ENCODE measurements at regions not wholly inside any gene's neighbourhood (a gene's known extent, or its start where the extent isn't known, plus 50 kb on each side); places are given as distances from the start of the nearest gene placed in this dataset.

DNA sequence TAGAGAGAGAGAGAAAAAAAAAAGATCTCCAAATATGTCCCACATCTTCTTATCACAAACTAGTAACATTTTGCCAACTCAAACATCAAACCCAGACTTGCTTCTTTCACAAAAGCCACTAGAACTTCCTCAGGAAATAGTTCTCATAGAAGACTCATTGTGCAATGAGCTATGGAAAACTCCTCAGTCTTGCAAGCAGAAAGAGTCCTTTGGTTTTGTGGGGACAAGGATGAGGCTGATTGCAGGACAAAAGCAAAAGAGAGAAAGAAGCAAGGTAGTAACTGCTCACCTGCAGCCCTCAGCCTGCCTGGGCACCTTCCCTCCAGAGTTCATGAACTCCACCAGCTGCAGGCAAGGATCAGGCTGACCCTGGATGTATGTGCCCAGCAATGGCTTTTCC is 399.0 kb downstream of the IRX1 start:
- no peak overlapping the region for H3K27ac ChIP-seq
- H3K9me3 ChIP-seq (replicated peaks), result peaks cover 43% of the 10 kb centered on the region
- no peaks in the 10 kb centered on the region for H3K27me3 ChIP-seq (replicated peaks)
- H3K4me1 ChIP-seq (replicated peaks), result no peaks in the 10 kb centered on the region
- H3K4me3 ChIP-seq, result no peak overlapping the region
- H3K36me3 ChIP-seq, result no peaks in the 10 kb centered on the region
- no peak for DNase-seq (ENCODE audit: low read depth in 1 of 2, low spot score in 2 of 2)

DNA sequence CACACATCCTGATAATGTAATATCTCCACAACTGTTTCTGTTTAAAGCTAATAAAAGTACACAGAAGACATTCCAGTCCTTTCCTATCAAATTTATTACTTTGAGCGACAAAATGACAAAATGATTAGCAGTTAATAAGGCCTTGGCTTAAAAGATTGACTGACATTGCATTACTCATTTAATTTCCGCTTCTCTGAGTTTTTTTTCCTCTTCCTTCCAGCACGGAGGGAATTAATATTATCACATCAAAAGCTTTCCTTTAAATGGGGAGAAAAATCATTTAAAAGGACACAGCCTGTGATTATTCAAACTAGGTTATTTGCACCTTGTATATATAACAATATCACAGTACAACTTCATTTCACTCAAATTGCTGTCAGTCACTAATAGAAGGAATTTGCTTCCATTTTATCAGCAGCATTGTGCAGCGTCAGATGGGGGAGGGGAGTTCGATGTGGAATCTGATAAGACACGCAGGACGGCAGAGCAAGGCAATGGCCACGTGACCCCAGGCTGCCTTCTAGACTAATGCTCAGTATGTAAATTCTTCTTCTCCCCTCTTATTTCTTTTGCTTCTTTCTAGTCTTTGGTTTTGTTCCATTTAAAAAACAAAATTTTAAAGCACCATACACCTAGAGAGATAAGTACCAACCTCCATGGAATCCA is 400.5 kb downstream of the IRX1 start:
- no peak for DNase-seq (ENCODE audit: low read depth in 1 of 2, low spot score in 2 of 2)
- H3K27ac ChIP-seq, result no peak overlapping the region
- no peak overlapping the region for H3K4me3 ChIP-seq
- H3K4me1 ChIP-seq (replicated peaks), result no peaks in the 10 kb centered on the region
- H3K9me3 ChIP-seq (replicated peaks), result peaks cover 50% of the 10 kb centered on the region
- no peaks in the 10 kb centered on the region for H3K36me3 ChIP-seq
- no peaks in the 10 kb centered on the region for H3K27me3 ChIP-seq (replicated peaks)

- no peak for DNase-seq (ENCODE audit: low read depth in 1 of 2, low spot score in 2 of 2)
- no peaks in the 10 kb centered on the region for H3K27me3 ChIP-seq (replicated peaks)
- no peak overlapping the region for H3K4me3 ChIP-seq
- no peak overlapping the region for H3K27ac ChIP-seq
- no peaks in the 10 kb centered on the region for H3K4me1 ChIP-seq (replicated peaks)
- peaks cover 55% of the 10 kb centered on the region for H3K9me3 ChIP-seq (replicated peaks)
- H3K36me3 ChIP-seq, result no peaks in the 10 kb centered on the region
Measured at GRCh38 chr5:3996707-3997336, 401.2 kb downstream of the IRX1 start.

- Histone ChIP-seq H3K4me1 (replicated peaks) (no peaks in the 10 kb centered on the region), H3K27me3 (replicated peaks) (no peaks in the 10 kb centered on the region), H3K27ac (no peak overlapping the region), H3K9me3 (replicated peaks) (peaks cover 60% of the 10 kb centered on the region), H3K4me3 (no peak overlapping the region), H3K36me3 (no peaks in the 10 kb centered on the region)
- DNase-seq (ENCODE audit: low read depth in 1 of 2, low spot score in 2 of 2), result no peak
Measured at GRCh38 chr5:3997670-3998069, 402.0 kb downstream of the IRX1 start.

DNA sequence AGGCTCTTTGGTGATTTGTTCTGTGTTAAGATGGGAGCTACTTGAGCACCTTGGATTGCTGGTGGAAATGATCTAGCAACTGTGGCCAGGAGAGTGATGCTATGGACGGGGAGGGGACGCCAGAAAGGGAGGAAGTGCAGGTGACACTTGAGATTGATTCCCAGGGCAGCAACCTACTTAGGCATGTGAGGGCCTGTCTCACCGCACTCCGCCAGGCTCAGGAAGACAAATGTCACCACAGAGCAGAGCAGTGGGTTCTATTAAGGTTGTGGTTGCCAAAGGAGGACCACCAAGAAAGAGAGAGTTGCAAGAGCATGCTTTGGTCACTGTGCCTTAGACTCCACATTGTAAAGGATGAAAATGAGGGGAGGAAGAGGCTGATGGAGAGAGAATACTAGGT is 404.3 kb downstream of the IRX1 start:
- no peak for DNase-seq (ENCODE audit: low read depth in 1 of 2, low spot score in 2 of 2)
- H3K27ac ChIP-seq, result no peak overlapping the region
- no peaks in the 10 kb centered on the region for H3K4me1 ChIP-seq (replicated peaks)
- peaks cover 46% of the 10 kb centered on the region for H3K9me3 ChIP-seq (replicated peaks)
- no peaks in the 10 kb centered on the region for H3K27me3 ChIP-seq (replicated peaks)
- no peak overlapping the region for H3K4me3 ChIP-seq
- no peaks in the 10 kb centered on the region for H3K36me3 ChIP-seq

- Histone ChIP-seq H3K27me3 (replicated peaks) (no peaks in the 10 kb centered on the region), H3K4me3 (no peak overlapping the region), H3K4me1 (replicated peaks) (no peaks in the 10 kb centered on the region), H3K27ac (no peak overlapping the region), H3K9me3 (replicated peaks) (peaks cover 42% of the 10 kb centered on the region), H3K36me3 (no peaks in the 10 kb centered on the region)
- DNase-seq (ENCODE audit: low read depth in 1 of 2, low spot score in 2 of 2), result no peak
Measured at GRCh38 chr5:4001004-4001403, 405.4 kb downstream of the IRX1 start.

- Histone ChIP-seq H3K4me1 (replicated peaks) (no peaks in the 10 kb centered on the region), H3K27ac (no peak overlapping the region), H3K9me3 (replicated peaks) (peaks cover 46% of the 10 kb centered on the region), H3K4me3 (no peak overlapping the region), H3K36me3 (no peaks in the 10 kb centered on the region), H3K27me3 (replicated peaks) (no peaks in the 10 kb centered on the region)
- no peak for DNase-seq (ENCODE audit: low read depth in 1 of 2, low spot score in 2 of 2)
Measured at GRCh38 chr5:4001758-4002533, 406.3 kb downstream of the IRX1 start.

GRCh38 chr5:4005335-4005734 is 409.7 kb downstream of the IRX1 start:
- Histone ChIP-seq H3K27me3 (replicated peaks) (no peaks in the 10 kb centered on the region), H3K4me3 (no peak overlapping the region), H3K36me3 (no peaks in the 10 kb centered on the region), H3K9me3 (replicated peaks) (peaks cover 30% of the 10 kb centered on the region), H3K4me1 (replicated peaks) (no peaks in the 10 kb centered on the region), H3K27ac (no peak overlapping the region)
- no peak for DNase-seq (ENCODE audit: low read depth in 1 of 2, low spot score in 2 of 2)

DNA sequence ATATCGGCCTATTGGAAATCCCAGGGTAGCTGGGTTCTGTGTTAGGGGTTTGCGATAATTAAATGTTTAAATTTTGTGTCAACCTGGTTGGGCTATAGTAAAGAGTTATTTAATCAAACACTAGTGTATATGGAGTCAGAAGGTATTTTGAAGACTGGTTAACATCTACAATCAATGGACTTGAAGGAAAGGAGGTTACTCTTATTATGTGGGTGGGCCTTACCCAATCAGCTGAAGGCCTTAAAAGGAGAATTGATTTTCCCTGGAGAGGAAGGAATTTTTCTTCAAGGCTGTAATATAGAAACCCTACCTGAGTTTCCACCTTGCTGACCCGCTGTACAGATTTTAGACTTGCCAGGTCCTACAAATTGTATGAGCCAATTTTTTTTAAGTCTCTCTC is 411.4 kb downstream of the IRX1 start:
- peaks cover 17% of the 10 kb centered on the region for H3K9me3 ChIP-seq (replicated peaks)
- no peak overlapping the region for H3K27ac ChIP-seq
- H3K36me3 ChIP-seq, result no peaks in the 10 kb centered on the region
- DNase-seq (ENCODE audit: low read depth in 1 of 2, low spot score in 2 of 2), result no peak
- no peak overlapping the region for H3K4me3 ChIP-seq
- no peaks in the 10 kb centered on the region for H3K4me1 ChIP-seq (replicated peaks)
- no peaks in the 10 kb centered on the region for H3K27me3 ChIP-seq (replicated peaks)

DNA sequence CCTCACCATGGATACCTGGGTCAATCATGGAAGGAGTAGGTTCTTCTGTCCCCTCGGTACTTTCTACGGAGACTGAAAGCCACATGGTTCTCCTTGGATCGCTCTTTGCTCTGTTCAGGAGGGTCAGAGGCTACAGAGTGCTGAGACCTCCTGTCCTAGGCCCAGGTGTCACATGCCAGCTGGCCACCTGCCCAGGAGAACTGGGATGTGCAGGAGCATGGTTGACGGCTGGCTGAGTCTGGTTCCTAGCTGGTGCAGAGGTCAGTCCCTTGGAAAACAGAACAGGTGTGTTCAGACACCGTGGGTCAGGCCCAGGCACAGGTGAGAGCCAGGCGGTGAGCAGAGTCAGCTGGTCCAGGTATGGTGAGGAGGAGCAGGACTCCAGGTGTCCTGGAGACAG is 416.3 kb downstream of the IRX1 start:
- H3K4me3 ChIP-seq, result no peak overlapping the region
- H3K27ac ChIP-seq, result no peak overlapping the region
- peaks cover 18% of the 10 kb centered on the region for H3K9me3 ChIP-seq (replicated peaks)
- H3K4me1 ChIP-seq (replicated peaks), result no peaks in the 10 kb centered on the region
- no peaks in the 10 kb centered on the region for H3K36me3 ChIP-seq
- no peaks in the 10 kb centered on the region for H3K27me3 ChIP-seq (replicated peaks)
- no peak for DNase-seq (ENCODE audit: low read depth in 1 of 2, low spot score in 2 of 2)

DNA sequence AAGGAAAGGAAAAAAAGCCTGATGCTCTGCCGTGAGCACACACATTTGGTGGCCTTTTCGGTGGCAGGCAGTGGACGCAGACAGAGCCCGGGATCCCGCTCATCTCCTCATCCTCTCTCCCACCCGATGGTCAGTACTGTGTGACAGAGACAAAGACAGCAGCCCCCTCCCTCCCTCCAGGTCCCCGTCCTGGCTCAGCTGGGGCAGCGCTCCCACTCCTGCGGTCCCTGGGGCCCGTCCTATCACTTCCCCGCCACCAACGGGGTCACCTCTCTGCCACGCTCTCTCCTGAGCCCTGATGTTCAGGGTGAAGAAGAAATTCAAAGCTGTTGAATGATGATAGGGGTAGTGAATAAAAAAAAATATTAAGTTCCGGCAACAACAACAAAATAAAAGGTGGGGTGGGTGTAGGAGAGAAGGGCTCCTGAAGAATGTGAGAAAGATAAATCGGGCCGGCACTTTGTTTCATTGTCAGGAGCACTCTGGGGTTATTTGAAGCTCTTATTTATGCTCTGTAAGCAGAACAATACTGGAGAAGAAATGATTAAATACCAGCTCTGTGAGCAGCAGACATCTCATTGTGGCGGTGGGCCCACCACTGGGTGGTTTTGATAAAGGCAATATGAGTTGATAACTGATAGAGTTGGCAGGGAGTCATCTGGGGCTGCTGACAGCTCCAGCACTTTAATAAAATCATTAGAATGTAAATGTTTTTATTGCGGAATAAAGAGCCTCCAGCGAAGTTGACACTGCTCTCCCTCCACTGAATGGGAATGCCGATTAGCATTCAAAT is 417.7 kb downstream of the IRX1 start:
- Histone ChIP-seq H3K9me3 (replicated peaks) (peaks cover 18% of the 10 kb centered on the region), H3K4me1 (replicated peaks) (no peaks in the 10 kb centered on the region), H3K27me3 (replicated peaks) (no peaks in the 10 kb centered on the region), H3K4me3 (no peak overlapping the region), H3K36me3 (no peaks in the 10 kb centered on the region), H3K27ac (no peak overlapping the region)
- no peak for DNase-seq (ENCODE audit: low read depth in 1 of 2, low spot score in 2 of 2)

DNA sequence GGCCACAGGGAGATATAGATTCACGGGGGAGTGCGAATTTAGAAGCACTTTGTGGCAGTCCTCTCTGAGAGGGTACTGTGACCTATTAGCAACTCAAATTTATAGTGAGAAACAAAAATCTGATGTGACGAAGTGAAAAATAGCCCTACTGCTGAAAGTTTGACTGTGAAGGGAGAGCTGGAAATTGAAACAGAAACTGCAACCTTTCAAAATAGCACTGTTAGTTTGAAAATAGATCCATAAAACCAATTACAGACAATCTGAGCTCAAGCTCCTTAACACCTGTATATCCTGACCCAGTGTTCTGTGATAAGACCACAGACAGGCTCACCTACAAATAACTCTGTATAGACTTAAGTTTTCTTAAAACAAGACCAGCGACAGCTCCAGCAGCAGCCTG is 420.1 kb downstream of the IRX1 start:
- H3K27ac ChIP-seq, result no peak overlapping the region
- peaks cover 35% of the 10 kb centered on the region for H3K9me3 ChIP-seq (replicated peaks)
- no peak for DNase-seq (ENCODE audit: low read depth in 1 of 2, low spot score in 2 of 2)
- H3K4me3 ChIP-seq, result no peak overlapping the region
- no peaks in the 10 kb centered on the region for H3K36me3 ChIP-seq
- H3K4me1 ChIP-seq (replicated peaks), result no peaks in the 10 kb centered on the region
- H3K27me3 ChIP-seq (replicated peaks), result no peaks in the 10 kb centered on the region

DNA sequence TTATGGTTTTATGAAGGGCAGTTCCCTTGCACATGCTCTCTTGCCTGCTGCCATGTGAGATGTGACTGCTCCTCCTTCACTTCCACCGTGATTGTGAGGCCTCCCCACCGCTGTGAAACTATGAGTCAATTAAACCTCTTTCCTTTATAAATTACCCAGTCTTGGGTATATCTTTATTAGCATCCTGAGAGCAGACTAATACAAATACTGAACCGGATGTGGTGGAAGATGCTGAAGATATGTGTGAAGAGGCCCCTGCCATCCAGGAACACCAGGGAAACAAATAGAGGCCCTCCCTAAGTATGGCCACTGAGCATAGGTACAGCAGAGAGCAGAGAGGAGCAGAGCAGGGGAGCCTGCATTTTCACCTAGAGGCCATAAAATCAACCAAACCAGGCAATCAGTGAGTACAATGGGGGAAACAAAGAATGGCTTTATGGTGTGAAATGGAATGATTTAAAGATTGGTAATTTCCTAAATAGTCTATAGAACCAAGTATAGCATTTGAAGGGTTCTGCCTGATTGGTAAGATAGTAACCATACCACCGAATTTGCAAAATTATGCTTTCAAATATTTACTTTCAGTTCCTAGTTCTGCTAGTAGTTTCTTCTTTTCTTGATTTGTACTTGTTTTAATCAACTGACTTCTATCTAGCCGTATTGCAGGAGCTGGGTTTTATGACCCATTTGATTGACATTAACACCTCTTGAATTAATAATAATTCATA is 421.6 kb downstream of the IRX1 start:
- Histone ChIP-seq H3K36me3 (no peaks in the 10 kb centered on the region), H3K4me1 (replicated peaks) (no peaks in the 10 kb centered on the region), H3K27me3 (replicated peaks) (no peaks in the 10 kb centered on the region), H3K4me3 (no peak overlapping the region), H3K9me3 (replicated peaks) (peaks cover 42% of the 10 kb centered on the region), H3K27ac (no peak overlapping the region)
- no peak for DNase-seq (ENCODE audit: low read depth in 1 of 2, low spot score in 2 of 2)
